ENCODE measurements at regions not wholly inside any gene's neighbourhood (a gene's known extent, or its start where the extent isn't known, plus 50 kb on each side); places are given as distances from the start of the nearest gene placed in this dataset.

GRCh38 chr3:132230156-132231000 lies 86.8 kb upstream of the ACP3 start:
- Histone ChIP-seq H3K4me1 (ENCODE audit: control insufficient read depth in 1 of 2, insufficient read depth in 2 of 2, low read depth in 1 of 2, low read length in 1 of 2) (no peaks in the 10 kb centered on the region), H3K79me2 (ENCODE audit: insufficient read depth) (no peaks in the 10 kb centered on the region), H3K27me3 (ENCODE audit: insufficient read depth) (no peaks in the 10 kb centered on the region), H2AFZ (ENCODE audit: low read depth) (no peak overlapping the region), H3K27ac (ENCODE audit: low read depth in 2 of 2, low read length in 1 of 2) (no peak overlapping the region), H3F3A (replicated peaks; ENCODE audit: insufficient read depth) (peaks cover 5% of the 10 kb centered on the region), H3K36me3 (replicated peaks in 1 of 2; ENCODE audit: control insufficient read depth in 1 of 2, insufficient read depth in 2 of 2, low read length in 1 of 2) (no peaks in the 10 kb centered on the region), H4K20me1 (ENCODE audit: insufficient read depth) (no peaks in the 10 kb centered on the region), H3K9me2 (no peaks in the 10 kb centered on the region), H3K4me2 (no peak overlapping the region), H3K9ac (no peak overlapping the region), H3K9me3 (no peaks in the 10 kb centered on the region), H3K4me3 (ENCODE audit: low read depth in 2 of 2, low read length in 1 of 2) (no peak overlapping the region)
- TF ChIP-seq GABPA (IDR thresholded peaks at IDR 0.05; ENCODE audit: low read depth) (no peak), CHD2 (IDR thresholded peaks at IDR 0.05; ENCODE audit: low read length, partially characterized antibody) (no peak), RFX5 (IDR thresholded peaks at IDR 0.05; ENCODE audit: low read length) (no peak), SMC3 (IDR thresholded peaks at IDR 0.05; ENCODE audit: low read depth, low read length) (no peak), TCF12 (IDR thresholded peaks at IDR 0.05) (no peak), MXI1 (IDR thresholded peaks at IDR 0.05; ENCODE audit: low read depth, low read length) (no peak), RCOR1 (IDR thresholded peaks at IDR 0.05; ENCODE audit: low read length) (no peak), YY1 (IDR thresholded peaks at IDR 0.05; ENCODE audit: low read depth) (no peak), GATA2 (CRISPR knock-in tag; IDR thresholded peaks at IDR 0.05) (no peak), JUND (IDR thresholded peaks at IDR 0.05) (no peak), MEF2A (IDR thresholded peaks at IDR 0.05; ENCODE audit: borderline replicate concordance, low read depth) (no peak), NRF1 (IDR thresholded peaks at IDR 0.05; ENCODE audit: low read depth, low read length) (no peak), FOSL2 (IDR thresholded peaks at IDR 0.05; ENCODE audit: borderline replicate concordance, low read depth) (no peak), TEAD4 (IDR thresholded peaks at IDR 0.05; ENCODE audit: borderline replicate concordance, insufficient read depth) (no peak), USF2 (IDR thresholded peaks at IDR 0.05; ENCODE audit: borderline replicate concordance, low read depth, low read length) (no peak), NFIC (IDR thresholded peaks at IDR 0.05; ENCODE audit: borderline replicate concordance) (no peak)
- TF ChIP-seq, protein P1, sequence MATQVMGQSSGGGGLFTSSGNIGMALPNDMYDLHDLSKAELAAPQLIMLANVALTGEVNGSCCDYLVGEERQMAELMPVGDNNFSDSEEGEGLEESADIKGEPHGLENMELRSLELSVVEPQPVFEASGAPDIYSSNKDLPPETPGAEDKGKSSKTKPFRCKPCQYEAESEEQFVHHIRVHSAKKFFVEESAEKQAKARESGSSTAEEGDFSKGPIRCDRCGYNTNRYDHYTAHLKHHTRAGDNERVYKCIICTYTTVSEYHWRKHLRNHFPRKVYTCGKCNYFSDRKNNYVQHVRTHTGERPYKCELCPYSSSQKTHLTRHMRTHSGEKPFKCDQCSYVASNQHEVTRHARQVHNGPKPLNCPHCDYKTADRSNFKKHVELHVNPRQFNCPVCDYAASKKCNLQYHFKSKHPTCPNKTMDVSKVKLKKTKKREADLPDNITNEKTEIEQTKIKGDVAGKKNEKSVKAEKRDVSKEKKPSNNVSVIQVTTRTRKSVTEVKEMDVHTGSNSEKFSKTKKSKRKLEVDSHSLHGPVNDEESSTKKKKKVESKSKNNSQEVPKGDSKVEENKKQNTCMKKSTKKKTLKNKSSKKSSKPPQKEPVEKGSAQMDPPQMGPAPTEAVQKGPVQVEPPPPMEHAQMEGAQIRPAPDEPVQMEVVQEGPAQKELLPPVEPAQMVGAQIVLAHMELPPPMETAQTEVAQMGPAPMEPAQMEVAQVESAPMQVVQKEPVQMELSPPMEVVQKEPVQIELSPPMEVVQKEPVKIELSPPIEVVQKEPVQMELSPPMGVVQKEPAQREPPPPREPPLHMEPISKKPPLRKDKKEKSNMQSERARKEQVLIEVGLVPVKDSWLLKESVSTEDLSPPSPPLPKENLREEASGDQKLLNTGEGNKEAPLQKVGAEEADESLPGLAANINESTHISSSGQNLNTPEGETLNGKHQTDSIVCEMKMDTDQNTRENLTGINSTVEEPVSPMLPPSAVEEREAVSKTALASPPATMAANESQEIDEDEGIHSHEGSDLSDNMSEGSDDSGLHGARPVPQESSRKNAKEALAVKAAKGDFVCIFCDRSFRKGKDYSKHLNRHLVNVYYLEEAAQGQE (IDR thresholded peaks at IDR 0.05; ENCODE audit: low read depth, low read length) = no peak
- TF ChIP-seq, protein P2, sequence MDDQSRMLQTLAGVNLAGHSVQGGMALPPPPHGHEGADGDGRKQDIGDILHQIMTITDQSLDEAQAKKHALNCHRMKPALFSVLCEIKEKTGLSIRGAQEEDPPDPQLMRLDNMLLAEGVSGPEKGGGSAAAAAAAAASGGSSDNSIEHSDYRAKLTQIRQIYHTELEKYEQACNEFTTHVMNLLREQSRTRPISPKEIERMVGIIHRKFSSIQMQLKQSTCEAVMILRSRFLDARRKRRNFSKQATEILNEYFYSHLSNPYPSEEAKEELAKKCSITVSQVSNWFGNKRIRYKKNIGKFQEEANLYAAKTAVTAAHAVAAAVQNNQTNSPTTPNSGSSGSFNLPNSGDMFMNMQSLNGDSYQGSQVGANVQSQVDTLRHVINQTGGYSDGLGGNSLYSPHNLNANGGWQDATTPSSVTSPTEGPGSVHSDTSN (IDR thresholded peaks at IDR 0.05) = no peak
- no peak for DNase-seq
- CTCF ChIA-PET = interaction anchor here (1.9 to 2.0 kb wide), 2 partner anchors 9 to 18 kb away, joined by 4 read pairs; no protein-coding TSS in a partner anchor
- WGBS (ENCODE audit: low lambda C conversion rate) = 54% methylated on average over 8 of the region's 8 CpGs
- POLR2A ChIA-PET = no interaction called here
